GM12891 (cell line): ENCODE measurements at regions not wholly inside any gene's neighbourhood (a gene's known extent, or its start where the extent isn't known, plus 50 kb on each side); places are given as distances from the start of the nearest gene placed in this dataset.

ENCODE experiments used
- POLR2A ChIP-seq: IDR thresholded peaks from 2 replicates; pipeline ENCODE4 v1.6.1; 2011; ENCODE audit warnings: low read depth, low read length, control low read depth
- POLR2AphosphoS5 ChIP-seq: IDR thresholded peaks from 2 replicates; pipeline ENCODE4 v1.6.1; 2011; ENCODE audit warnings: low read depth, low read length, control low read depth
- SPI1 ChIP-seq: IDR thresholded peaks from 2 replicates; pipeline ENCODE4 v1.6.1; 2011; ENCODE audit warnings: low read depth, low read length, control low read depth
- TAF1 ChIP-seq: IDR thresholded peaks from 2 replicates; pipeline ENCODE4 v1.6.1; 2011; ENCODE audit warnings: low read depth, low read length, control low read depth

GRCh38 chr1:14255711-14256110 lies 342.8 kb upstream of the KAZN start:
- TF ChIP-seq SPI1, result no peak
- no peak for TF ChIP-seq POLR2A
- no peak for TF ChIP-seq TAF1
- TF ChIP-seq POLR2AphosphoS5, result no peak
